ENCODE measurements at regions not wholly inside any gene's neighbourhood (a gene's known extent, or its start where the extent isn't known, plus 50 kb on each side); places are given as distances from the start of the nearest gene placed in this dataset.

DNA sequence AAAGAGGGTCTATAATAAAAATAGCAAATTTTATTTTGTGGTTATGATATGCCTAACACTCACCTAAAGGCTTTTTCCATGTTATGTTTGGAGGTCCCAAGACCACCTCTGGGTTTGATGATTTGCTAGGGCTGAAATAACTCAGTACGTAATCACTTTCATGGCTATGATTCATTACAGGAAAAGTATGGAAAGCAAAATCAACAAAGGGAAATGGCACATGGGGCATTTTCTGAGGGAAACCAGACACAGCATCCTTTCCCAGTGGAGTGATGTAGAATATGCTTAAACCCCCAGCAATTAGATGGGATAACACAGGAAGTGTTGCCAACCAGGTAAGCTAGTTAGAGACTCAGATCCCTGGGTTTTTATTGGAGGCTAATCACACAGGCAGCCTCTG lies 701.6 kb upstream of the CBLB start:
- no peak for DNase-seq

DNA sequence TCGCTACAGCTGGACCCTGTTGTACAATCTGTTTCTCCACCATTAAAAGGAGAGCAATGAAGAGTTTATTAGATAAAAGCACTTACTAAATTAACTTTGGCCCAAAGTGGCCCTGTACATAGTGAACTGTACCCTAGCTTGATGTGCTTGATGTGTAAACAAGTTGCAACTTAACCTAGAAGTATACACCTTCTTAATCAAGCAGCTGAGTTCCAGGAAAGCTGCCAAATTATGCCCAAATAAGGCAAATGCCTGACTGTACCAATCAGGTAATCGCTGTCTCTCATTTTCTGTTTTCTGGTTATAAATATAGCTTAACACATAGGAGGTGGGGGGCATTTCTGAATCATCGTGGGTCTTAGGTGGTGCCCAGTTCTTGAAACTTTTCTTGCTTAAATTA lies 704.8 kb upstream of the CBLB start:
- DNase-seq = no peak

DNA sequence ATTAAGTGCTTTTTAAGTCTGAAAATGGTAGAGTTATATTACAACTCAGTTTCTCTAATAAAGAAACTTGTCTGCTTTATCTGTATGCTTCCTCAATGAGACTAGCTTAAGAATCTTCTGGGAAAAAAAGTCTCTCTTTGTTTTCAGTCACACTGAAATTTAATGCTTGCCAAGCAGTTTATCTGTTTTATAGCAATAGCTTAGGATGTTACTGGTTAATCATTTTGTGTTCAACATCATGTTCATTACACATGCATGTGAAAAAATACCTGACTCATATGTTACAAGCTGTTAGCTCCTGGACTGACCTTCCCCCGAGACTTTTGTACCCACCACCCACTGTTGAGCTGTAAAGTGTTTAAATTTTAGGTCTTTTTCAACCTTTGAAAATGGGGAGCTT lies 706.2 kb upstream of the CBLB start:
- no peak for DNase-seq

DNA sequence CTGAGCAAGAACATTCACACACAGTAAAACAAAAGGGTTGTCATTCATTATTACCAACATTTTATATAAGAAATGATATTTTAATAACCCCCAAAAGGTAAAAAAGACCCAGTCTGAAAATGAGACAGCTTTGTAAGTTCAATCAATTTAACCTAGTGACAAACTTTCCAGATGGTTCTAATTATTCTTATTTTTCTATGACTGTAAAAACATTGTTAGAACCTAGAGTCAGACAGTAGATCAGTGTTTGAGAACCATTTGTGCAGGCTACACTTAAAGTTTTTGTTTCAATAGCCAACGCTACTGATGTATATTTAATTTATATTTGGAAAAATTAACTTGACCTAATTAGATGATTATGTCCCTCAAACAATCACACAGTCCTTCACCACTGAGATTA lies 708.4 kb upstream of the CBLB start:
- no peak for DNase-seq

DNA sequence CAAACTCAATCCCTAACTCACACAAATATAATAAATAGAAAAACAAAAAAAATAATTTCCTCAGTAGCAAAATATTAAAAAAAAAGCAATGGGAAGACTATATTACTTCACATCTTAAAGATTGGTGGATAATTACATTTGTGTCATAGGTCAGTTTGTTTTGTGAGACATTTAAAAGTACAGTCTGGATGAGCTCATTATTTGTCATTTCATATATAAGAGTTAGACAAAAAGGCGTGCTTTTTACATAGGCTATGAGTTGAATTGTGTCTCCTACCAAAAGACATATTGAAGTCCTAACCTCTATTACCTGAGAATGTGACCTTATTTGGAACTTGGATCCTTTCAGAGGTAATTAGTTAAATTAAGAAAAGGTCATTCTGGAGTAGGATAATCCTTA lies 710.1 kb upstream of the CBLB start:
- no peak for DNase-seq

DNA sequence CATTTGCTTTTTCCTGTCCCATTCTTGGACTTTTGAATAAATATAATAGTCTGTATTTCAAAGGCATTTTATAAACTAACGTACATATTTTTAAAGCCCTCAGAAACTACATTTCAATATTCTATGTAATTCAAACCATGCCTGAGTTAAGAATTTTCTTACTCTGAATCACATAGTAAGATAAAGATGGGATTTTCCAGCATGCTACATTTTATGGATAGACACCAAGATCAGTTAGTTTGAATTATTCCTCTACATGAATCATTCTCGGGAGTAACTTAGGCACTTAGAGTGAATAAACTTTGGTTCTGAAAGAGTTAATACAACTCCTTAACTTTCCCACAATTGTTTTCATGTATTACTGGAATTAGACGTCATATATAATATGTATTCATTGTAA lies 713.3 kb upstream of the CBLB start:
- DNase-seq = no peak

DNA sequence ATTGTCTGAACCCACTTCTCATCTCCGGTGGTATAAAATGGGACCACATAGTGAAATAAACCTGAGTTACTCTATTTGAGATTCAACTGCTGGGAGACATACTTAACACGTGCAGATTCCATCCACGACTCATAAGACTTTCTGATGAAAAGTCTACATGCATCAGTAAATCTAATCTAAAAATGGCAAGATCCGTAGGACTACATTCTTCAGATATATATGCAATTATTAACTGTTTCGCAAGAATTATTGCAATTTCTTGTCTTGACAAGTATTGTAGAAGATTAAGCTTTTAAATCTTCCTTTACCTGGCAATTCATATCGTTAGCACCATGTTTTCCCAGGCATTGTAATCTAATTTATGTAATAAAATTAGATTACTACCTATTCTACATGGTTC lies 718.7 kb upstream of the CBLB start:
- no peak for DNase-seq

DNA sequence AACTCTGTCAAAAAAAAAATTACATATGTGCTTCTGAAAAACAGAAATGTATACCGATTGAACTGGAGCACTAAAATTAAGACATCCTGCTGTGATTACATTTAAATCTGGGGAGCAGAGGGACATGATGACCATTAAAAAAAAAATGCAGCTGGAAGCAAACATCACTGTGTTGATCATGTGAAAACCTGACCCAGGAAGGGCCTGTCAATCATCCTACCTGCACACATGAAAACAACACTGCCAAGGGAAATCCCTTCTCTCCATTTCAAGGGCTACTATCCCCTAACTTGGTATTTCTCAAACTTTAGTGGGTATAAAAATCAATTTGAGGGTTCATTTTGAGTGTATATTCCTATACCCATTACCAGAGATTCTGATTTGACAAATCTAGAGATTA lies 719.9 kb upstream of the CBLB start:
- no peak for DNase-seq

DNA sequence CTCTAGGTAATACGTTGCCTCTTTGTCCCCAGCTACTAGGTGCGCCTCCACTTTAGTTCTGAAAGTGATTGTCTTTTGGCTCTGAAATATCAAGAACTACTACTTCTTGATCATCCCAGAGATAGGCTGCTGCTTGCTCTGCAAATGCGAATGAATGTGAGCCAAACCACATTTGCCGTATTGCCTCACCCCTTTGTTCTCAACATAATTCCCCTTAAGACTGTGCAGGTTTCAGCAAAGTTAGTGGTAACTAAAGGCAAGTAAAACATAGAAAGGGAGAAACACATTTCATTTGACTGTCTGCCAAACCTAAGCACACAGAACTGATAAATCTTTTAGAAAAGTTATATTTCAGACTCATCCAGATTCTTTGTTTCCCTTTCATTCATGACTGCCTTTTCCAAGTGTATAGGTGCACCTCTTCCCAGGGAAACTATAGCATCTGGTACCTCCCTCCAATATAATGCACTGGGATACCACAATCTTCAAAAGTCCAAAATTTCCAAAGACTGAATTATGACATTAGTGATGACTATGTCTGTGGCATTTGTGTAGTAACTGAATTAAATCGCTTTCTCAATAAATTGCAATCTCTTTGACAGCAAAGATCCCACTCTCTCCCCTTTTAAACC lies 720.6 kb upstream of the CBLB start:
- DNase-seq = no peak

DNA sequence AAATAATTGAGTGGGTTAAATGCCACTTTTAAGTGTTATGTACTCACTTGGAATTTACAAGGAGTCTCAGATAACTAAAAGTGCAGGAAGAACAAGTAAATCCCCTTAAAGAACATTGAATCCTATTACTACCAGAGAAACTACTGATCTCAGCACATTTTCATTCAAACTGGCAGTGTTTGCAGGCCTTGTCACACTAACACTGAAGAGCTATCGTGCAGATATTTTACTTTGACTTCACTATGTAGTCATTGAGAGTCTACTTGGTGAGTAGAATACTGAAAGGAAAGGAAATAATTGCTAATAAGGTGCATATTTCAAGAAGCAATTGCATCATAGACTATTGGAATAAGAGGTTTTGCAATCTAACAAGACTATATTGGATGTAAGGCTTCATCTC lies 721.4 kb upstream of the CBLB start:
- no peak for DNase-seq

DNA sequence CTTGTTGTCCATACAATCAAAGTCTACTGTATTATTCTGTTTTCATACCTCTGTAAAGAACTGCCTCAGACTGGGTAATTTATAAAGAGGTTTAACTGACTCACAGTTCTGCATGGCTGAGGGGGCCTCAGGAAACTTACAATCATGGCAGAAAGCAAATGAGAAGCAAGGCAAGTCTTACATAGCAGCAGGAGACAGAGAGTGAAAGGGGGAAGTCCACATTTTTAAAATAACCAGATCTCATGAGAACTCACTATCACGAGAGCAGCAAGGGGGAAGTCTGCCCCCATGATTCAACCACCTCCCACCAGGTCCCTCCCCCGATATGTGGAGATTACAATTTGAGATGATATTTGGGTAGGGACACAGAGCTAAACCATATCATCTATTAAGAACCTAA lies 724.6 kb upstream of the CBLB start:
- no peak for DNase-seq

DNA sequence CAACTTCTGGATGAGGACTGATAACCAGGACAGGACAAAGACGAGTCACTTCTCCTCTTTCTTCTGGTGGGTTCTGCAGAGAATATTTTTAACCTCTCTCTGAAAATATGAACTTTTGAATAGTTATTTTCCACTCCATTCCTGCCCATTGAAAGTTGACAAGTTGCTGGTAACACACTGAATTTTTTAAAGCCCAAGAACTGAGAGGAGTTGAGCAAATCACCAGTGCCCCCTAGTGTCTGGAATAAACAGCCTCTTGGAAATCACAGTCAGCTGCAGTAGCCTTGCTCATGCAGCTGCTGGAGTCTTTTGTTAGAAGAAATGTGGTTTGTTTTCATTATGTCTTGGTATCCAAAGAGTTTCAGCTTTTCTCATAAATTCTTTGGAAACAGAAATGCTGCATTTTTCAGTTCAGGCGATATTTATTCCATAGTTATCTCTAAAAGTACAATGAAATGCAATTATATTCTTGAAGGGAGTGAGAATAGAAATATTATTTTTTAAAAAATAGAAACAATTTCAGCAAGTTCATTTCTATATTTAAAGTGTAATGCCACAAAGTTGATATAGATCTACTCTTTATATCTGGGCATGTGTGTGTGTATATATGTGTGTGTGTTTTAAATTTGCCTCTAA lies 741.0 kb upstream of the CBLB start:
- DNase-seq = peak; percentile 47

DNA sequence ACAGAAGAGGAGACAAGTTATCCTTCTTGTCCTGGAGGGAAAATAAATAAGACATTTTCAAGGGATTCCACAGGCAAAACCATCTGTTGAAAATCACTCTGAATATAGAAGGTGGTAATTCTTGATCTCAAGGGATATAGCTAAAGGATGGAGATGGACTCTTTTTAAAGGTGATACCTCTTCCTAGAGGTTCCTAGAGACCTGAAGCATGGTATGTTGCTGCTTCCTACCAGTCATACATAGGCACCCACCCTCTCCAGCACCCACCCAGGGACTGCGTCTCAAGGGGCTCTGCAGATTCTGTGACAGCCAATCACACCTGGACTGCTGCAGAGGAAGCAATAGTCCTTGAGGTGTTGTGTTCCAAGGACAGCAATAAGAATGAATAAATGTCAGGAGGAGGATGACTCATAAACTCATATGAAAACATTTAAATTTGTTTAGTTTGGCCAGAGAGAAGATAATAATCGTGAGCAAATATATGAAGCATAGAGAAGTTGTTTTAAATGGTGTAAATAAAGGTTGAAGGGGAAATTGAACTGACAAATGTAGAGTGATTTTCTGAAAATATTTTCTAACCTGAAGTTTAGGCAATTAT lies 741.6 kb upstream of the CBLB start:
- DNase-seq = no peak

DNA sequence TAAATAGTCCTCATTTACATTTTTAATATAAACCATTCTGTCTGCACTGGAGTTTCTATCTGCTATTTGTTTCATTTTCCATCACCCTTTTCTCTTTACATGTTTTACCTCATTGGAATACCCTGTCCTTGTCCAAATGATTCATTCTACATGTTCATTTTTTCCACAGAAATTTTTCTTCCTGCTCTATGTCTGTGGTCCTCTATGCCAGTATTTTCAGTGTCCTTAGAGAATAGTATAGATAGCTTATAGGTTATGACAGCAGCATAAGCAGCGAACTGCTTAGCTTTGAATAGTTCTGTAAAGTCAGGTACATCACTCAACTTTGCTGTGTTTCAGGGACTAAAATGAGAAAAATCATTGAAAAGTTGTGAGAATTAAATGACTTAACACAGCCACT lies 742.3 kb upstream of the CBLB start:
- no peak for DNase-seq

DNA sequence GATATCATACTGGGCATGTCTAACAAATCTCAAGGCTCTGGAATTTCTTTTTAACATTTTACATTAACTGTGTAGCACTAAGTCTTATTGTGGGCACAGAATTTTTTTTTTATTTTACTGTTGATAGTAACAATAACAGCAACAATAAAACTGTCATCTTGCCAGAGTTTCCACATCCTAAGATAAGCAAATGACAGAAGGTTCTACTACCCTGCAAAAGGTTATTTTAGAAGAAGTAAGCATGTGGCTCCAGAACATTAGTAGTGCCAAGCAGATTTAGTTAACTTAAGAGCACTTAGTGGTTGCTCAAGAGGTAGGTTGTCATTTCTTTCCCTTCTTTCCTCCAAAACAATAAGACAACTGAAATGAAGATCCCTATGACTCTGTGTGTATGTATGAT lies 743.0 kb upstream of the CBLB start:
- DNase-seq = no peak

DNA sequence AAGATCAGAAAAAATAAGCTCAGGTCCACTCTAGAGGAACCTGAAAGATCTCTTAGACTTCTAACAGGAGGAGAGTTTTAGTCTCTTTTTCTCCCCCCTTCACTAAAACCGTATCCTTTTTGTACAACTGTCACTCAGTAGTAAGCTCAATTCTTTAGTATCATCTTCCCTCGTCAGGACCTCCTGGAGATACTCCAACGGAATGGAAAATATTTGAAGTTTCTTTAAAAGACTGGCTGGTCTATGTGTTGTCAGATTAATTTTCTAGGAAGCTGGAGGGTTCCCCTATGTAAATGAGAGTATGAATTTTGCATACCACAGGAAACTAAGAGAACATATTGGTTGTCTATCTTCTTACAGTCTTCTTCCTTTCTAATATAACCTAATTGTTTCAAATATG lies 747.7 kb upstream of the CBLB start:
- DNase-seq = no peak

DNA sequence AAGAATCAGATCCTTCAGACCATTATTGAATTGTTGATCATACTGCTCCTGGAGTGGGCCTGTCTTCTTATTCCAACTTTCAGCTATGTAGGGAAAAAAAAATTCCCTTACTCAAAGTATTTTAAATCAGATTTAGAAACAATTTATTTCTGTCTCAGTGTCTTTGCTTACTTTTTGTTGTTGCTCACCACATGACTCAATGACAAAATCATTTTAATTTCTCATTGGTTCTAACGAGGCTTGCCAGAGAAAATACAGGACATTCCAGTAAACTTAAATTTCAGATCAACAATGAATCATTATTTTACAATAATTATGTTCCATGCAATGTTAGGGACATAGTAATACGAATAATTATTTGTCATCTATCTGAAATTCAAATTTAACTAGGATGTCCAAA lies 748.5 kb upstream of the CBLB start:
- DNase-seq = no peak

DNA sequence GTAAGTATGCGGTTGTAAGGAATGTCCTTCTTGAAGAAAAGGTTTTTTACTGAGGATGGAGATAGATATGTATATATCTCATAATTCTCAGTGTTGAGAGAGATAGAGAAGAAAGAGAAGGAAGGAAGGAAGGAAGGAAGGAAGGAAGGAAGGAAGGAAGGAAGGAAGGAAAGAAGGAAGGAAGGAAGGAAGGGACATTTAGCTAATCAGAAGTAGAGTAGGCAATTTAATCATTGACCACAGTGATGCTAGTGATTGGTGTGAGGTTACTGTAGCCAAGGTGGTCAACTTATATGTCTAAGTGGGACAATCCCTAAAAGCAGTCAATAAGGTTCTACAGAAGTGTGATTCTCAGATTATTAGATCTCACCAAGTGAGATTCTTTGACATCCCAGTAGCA lies 751.8 kb upstream of the CBLB start:
- no peak for DNase-seq

DNA sequence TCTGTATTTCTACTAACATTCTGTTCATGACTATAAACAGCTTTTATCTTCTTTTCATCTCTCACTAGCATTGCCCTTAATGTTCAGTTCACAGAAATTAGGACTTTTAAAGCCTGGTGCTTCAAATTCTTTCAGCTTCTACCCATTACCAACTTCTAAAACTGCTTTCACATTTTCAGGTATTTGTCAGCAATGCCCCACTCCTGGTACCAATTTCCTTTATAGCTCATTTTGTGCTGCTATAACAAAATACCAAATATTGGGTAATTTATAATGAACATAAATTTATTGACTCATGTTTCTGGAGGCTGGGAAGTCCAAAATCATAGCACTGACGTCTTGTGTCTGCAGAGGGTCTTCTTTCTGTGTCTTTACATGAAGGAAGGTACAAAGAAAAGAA lies 753.1 kb upstream of the CCDC54 start:
- DNase-seq = no peak

DNA sequence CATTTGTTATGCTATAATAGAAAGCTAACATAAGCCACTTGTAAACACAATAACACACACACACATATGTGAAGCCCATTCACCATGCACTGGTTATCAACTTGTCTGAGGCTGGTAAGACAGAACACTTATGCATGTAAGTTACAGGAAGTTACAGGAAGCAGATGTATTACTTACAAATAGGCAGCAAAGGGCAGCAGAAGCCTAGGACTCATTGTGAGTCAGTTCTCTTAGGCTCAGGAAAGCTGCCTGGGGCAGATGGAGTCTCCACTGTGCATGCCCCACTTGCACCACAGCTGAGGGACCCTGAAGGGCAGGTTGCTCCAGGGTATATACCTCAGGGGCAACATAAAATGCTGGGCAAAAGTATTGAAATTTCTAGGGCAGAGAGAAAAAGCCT lies 748.8 kb upstream of the CCDC54 start:
- DNase-seq = no peak

DNA sequence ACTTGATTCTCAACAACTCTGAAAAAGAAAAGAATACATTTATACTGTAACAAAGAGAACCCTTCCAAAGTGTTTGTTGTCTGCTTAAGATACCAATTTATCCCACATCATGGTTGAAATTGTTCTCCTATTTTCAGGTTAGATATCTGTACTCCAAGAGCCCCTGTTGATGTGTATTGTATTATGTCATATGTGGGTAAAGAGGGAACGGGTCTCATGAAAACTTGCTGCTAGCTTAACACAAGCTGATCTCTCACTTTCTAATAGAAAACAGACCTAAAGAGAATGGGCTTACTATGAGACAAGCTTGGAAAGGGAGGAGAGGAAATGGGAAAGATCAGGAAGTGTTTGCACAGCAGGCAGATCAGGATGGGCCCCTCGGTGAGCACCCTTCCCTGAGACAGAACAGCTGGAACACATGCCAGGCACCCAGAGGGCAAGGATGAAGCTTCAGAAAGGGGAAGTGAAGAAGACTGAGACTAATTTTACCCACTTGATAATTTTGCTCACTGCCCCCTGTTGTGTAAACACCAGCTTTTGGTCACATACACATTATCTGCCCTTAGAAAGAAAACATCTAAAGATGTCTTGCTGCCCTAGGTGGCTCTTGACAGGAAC lies 747.9 kb upstream of the CCDC54 start:
- DNase-seq = no peak

DNA sequence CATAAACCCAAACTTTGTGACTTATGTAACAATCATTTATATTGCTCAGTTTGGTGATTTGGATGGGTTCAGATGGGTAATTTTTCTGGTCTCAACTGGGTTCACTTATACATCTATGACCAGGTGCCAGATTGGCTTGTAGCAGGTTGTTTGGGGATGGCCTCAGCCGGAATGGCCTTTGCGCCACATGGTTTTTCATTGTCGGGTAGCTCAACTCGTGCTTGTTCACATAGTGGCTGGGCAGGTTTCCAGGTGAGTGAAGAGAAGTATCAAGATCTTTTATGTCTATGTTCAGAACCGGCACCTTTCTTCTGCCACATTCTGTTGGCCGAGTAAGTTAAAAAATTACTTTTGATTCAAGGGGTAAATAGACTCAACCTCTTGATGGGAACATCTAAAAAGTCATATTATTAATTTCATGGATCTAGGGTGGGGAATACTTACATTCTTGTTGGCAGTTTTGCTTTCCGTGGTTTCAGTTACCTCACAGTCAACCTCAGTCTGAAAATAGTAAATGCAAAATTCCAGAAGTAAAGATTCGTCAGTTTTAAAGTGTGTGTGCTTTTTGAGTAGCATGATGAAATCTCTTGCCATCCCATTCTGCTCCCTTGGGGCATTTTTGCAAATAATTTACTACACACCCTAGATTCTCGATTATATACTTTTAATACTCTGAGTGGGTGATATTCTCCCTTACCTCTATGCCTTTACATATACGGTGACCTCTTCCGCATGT lies 745.7 kb upstream of the CCDC54 start:
- no peak for DNase-seq

DNA sequence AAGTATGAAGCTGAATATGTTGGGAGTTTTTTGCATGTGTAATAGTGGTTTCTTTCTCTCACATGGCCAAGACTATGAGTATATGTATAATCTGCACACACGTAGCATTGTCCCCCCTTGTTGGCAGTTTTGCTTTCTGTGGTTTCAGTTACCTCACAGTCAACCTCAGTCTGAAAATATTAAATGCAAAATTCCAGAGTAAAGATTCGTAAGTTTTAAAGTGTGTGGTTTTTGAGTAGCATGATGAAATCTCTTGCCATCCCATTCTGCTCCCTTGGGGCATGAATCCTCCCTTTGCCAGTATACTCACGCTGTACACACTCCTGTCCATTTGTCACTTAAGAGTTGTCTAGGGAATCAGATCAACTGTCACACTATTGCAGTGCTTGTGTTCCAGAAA lies 742.0 kb upstream of the CCDC54 start:
- no peak for DNase-seq

DNA sequence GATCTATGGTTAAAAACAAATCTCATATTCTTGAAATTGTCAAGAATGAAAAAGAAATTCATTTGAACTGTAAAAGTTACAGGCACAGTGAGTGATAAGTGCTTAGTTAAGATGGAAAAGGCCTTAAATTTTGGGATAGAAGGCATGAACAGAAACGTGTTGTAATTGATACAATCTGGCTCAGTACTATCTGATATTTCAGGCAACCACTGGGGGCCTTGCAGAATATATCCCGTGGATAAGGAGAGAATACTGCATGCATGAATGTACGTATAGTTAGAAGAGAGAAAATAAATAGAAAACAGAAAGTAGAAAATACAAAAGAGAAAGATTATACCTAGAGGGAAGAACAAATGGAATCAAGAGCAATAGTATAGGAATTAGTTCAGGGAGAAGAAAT lies 741.4 kb upstream of the CCDC54 start:
- DNase-seq = no peak
